AML-193 (cell line): ENCODE measurements at regions not wholly inside any gene's neighbourhood (a gene's known extent, or its start where the extent isn't known, plus 50 kb on each side); places are given as distances from the start of the nearest gene placed in this dataset.
"Not testable (repeated sequence)": the region's sequence is repeated elsewhere in the genome, so short reads cannot be mapped to it uniquely, and the experiment has no call there.

ENCODE experiments used
- DNase-seq, 2 experiments: peaks; one replicate each; lab custom pipeline; 2025; lab: John Stamatoyannopoulos, UW

GRCh38 chr7:121563177-121563576 is 167.1 kb upstream of the FAM3C start:
- no peak for DNase-seq

GRCh38 chr7:121562259-121562658 is 166.2 kb upstream of the FAM3C start:
- DNase-seq: no peak

GRCh38 chr7:121561717-121562116 is 165.6 kb upstream of the FAM3C start:
- no peak for DNase-seq

GRCh38 chr7:121560267-121560990 is 164.3 kb upstream of the FAM3C start:
- no peak for DNase-seq

GRCh38 chr7:121558288-121558687 is 162.2 kb upstream of the FAM3C start:
- DNase-seq: no peak

GRCh38 chr7:121557034-121557892 is 161.2 kb upstream of the FAM3C start:
- no peak for DNase-seq

GRCh38 chr7:121555558-121555957 is 159.4 kb upstream of the FAM3C start:
- no peak for DNase-seq

- DNase-seq: peak; percentile 35 to 77
These were observed 151.5 kb upstream of the FAM3C start for GRCh38 chr7:121547544-121548092.

GRCh38 chr7:121546632-121547543 is 150.8 kb upstream of the FAM3C start:
- no peak for DNase-seq

GRCh38 chr7:121545418-121545817 is 149.3 kb upstream of the FAM3C start:
- DNase-seq: no peak

GRCh38 chr7:121544726-121545125 is 148.6 kb upstream of the FAM3C start:
- no peak for DNase-seq

GRCh38 chr7:121544238-121544637 is 148.1 kb upstream of the FAM3C start:
- no peak for DNase-seq

- no peak for DNase-seq
These were observed 145.3 kb upstream of the FAM3C start for GRCh38 chr7:121541457-121541856.

GRCh38 chr7:121540138-121540537 is 144.0 kb upstream of the FAM3C start:
- DNase-seq: no peak

- no peak for DNase-seq
These were observed 140.9 kb upstream of the FAM3C start for GRCh38 chr7:121537031-121537430.

GRCh38 chr7:121531175-121532070 is 135.3 kb upstream of the FAM3C start:
- DNase-seq: no peak

GRCh38 chr7:121530227-121531174 is 134.4 kb upstream of the FAM3C start:
- DNase-seq: no peak

- no peak for DNase-seq
These were observed 132.9 kb upstream of the FAM3C start for GRCh38 chr7:121529003-121529402.

GRCh38 chr7:121526210-121526609 is 130.1 kb upstream of the FAM3C start:
- not testable (repeated sequence) for DNase-seq
